Activated CD8-positive, alpha-beta memory T cell treated with anti-CD3 and anti-CD28 coated beads for 1 hour (primary cell): ENCODE measurements at regions not wholly inside any gene's neighbourhood (a gene's known extent, or its start where the extent isn't known, plus 50 kb on each side); places are given as distances from the start of the nearest gene placed in this dataset.

ENCODE experiments used
- DNase-seq, 2 donors: peaks; one replicate each; pipeline ENCODE4 v3.0.0-alpha.2; 2020; ENCODE audit warnings: low read depth in 1 of 2; ENCODE audit errors: extremely low read depth in 1 of 2

GRCh38 chr3:66672830-66673229 is 172.0 kb upstream of the LRIG1 start:
- DNase-seq: no peak

DNA sequence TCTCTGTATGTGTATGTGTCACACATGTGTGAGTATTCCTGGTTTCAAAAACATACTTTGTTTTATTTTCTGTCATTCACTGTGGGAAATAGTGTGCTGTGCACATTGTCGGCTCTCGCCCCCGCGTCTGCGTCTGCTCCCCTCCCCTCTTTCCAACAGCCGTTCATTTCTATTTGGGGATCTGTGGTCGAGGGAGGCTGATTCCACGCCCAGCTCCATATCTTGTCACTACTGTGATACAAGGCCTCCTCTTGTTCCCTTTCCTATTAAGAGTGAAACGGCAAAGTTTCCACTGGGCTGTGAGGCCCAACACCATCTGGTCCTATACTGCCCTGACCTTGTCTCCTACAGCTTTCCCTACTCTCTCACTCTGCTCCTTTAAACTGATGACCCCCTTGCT is 172.5 kb upstream of the LRIG1 start:
- no peak for DNase-seq

DNA sequence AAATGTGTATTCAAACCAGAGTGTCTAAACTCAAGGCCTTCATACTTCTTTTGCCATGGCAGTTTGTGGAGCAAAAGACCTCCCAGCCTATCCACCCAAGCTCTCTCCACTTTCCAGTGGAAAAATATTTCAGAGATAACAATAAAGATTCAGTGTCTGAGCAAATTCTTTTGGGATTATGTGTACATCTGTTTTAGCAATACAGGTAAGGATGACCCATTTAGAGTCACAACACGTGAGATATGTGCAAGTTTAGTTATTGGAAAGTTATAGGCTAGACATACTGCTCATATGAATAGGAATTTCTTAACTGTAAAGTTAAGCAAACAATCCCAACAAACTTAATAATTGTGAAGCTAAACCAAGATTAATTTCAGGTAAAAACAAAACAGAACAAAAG is 174.5 kb upstream of the LRIG1 start:
- DNase-seq: no peak

GRCh38 chr3:66692042-66692765 is 191.4 kb upstream of the LRIG1 start:
- DNase-seq: no peak

GRCh38 chr3:66692766-66693150 is 191.9 kb upstream of the LRIG1 start:
- no peak for DNase-seq

DNA sequence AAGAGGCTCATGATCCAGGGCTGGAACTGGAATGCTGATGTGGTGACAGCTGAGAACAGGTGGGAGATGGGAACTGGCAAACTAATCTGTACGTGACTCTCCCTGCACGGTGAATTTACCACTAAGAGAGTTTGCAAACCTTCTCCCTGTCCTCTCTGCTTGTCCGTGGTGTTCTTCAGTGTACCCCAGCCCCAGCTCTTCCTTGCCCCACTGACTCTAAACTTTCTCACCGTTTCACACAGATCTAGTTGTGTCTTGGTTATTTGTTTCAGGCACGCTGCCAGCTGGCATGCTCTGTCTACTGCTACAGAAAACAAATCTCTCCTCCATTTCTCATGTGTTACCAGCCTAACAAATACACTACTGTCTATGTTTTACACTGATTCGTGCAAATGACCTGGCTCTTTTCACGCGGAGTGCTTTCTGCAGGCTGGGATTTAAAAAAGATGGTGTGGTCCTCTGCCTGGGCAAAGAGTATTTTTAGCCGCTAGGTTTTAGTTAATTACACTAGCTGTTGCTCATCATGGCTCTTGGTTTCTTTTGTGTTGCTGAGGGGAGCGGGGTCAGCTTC is 192.7 kb upstream of the LRIG1 start:
- no peak for DNase-seq

GRCh38 chr3:66702126-66702525 is 201.3 kb upstream of the LRIG1 start:
- no peak for DNase-seq

DNA sequence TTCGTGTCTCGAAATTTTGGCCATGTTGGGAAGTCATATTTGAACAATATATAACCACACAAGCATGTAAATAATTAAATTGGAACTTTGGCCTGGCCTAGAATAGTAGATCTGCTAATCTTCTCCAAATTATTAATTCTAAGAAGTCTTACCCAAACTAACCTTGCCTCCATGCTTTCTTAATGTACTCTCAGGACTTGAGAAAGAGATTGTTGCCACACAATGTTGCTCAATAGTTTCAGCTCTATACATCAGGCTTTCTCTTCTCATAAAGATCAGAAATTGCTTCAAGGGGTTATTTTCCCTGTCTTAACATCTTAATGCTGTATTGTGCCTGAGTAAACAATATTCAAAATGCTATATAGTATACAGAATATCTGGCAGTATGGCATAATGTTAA is 202.7 kb upstream of the LRIG1 start:
- DNase-seq: no peak

GRCh38 chr3:66705076-66705475 is 204.3 kb upstream of the LRIG1 start:
- DNase-seq: no peak

DNA sequence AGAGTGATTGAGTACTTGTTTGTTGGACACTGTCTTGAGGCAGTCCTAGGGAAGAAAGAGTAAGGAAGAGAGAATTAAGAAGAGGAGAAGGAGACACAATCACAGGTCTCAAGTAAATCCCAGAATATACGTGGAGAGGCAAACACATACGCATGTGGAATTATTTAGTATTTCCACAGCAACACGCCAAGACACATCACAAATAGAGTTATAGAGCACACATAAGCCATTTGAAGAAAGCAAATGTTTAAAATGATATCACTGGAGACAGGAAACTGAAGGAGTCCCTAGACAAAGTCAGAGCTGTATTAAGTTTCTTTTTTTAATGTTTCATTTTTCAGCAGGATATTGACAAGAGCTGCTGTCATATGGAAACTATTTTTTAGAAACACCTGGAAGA is 206.1 kb upstream of the LRIG1 start:
- no peak for DNase-seq

DNA sequence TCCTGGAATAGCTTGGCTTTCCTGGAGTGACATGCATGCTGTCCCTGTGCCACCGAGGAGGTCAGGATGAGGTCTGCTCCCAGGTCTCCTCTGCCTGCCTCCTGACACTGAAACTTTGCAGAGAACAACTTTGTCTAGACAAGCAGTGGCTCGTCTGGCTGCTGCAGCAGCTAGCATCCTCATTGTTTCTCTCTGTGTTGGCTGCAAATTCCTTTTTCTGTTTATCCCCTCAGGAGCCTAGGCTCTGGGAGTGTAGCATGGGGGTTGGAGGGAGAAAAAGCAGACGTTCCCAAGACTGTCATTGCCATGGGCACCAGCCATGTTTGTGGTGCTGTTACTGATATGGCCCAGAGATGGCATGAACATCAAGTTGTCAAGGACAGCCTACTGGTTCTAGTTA is 208.7 kb upstream of the LRIG1 start:
- no peak for DNase-seq

DNA sequence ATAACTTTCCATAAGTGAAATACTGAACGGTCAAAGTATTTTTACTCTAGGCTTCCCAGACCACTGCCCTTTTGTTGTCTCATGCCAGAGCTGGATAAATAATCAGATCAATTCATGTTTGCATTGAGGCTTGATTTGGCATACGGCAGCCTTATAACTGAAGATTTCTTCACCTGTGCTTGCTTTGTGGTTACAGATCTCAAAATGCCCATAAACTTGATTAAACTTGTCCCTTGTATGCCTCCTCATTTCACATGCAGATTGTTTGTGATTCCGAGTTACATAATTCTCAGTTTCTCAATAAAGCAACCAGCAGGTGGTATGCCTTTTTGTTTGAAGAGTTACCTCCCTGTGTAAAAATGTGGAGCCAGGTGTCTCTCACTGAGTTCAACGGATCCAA is 211.4 kb upstream of the LRIG1 start:
- no peak for DNase-seq

DNA sequence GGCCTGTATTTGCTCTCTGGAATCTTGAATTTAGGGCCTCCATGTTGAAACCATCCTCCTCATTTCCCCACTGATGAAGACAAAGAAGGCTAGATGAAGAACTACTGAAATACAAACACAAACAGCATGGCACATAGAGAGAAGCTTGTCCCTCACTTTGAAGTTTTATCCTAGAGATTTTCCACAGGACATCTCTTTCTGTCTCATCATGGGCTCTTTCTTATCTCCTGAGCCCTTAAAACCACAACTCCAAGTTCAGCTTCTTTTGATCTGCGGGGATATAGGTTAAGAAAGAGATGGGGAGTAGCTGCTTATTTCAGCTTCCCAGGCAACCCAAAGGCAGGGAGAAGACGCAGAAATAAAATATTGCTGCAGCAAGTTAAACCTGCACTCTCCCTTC is 213.1 kb upstream of the LRIG1 start:
- DNase-seq: no peak

- DNase-seq: no peak
Observed at GRCh38 chr3:66715806-66716205, 215.0 kb upstream of the LRIG1 start.

DNA sequence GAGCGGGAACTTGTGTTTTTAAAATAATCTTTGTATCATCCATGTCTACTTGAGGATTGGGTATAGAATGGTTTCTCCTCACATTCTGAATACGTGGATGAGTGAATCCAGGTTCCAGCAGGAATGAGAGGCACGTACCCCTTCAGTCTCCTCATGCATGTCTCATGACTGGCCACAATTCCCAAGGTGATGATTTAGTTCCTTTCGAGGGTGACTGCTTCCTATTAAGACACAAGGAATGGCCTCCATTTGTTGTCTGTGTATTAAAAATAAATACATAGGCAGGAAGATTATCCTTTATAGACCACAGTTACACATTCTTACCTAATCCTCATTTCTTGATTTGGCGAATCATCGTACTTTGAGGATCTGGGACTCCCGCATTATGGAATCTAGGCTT is 217.0 kb upstream of the LRIG1 start:
- DNase-seq: no peak

DNA sequence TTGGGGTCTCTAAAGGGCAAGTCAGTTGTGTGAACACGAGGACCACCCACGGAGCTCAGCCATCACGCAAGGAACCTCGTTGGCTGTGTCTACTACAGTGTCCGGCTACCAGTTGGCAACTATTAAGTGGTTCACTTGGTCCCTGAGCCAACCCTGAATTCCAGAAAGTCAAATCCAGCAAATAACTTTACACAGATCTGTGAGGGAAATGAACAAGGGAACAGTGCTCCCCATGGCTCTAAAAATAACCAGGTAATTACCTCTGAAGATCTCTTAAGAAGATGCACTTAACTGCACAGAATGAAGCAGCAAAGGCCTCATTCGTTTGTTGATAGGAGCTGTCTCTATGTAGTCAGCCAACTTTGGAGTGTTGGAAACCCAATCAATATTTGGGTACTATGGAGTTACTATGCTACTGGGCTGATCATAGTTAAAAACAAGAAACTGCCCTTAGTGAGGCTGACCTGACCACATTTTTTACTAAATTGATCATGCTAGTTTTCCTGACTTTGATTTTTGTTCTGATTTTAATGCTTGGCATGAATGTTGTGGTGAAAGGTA is 219.1 kb upstream of the LRIG1 start:
- DNase-seq: no peak

DNA sequence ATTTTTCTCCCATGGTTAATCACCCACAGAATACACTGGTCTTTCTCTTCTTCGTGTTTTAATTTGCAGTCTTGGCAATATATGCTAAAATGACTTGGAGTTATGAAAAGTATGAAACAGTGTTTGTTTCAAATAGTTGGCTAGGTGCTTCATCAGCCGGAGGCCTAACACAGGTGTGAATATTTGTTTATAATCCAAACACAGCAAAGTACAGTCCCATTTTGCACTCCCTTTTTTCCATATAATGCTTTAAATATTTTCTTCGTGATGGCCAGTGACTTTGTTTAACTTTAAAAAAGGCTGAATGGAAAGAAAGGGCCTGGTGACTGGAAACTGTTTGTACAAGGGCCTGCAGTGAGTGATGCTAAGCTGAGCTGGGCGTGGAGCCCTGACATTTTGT is 219.7 kb upstream of the LRIG1 start:
- DNase-seq: no peak

GRCh38 chr3:66722675-66723074 is 221.9 kb upstream of the LRIG1 start:
- no peak for DNase-seq

- DNase-seq: no peak
Observed at GRCh38 chr3:66723231-66723630, 222.4 kb upstream of the LRIG1 start.

DNA sequence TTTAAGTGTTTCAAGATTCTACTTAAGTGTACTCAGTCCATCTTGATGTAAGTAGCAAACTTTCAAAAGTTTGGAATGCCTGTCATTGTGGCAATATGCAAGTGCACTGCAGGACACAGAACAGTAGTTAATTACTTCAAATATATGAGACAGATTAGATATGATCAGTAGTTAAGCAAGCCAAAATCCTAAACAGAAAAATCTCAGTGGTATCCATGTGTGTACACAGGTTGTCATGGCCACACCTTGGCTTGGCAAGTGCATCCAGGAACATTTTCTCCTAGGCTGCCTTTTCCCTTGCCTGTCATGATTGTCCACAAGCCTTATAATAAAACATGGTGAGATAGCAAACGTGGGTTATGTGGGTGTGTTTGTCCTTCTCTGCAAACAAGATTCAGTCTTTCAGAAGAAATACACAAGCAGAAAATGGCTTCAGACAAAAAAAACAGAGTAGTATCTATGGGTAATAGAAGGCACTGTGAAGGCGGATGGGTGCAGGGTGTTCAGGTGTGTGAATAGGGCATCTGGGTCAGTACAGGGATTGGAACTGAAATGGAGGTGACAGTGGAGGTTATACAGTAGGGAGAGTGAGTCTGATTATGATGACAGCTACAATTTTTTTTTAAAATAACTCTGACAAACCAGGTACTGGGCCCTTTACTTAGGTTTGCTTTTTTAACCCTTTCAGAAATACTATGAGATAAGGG is 229.0 kb upstream of the LRIG1 start:
- DNase-seq: no peak

DNA sequence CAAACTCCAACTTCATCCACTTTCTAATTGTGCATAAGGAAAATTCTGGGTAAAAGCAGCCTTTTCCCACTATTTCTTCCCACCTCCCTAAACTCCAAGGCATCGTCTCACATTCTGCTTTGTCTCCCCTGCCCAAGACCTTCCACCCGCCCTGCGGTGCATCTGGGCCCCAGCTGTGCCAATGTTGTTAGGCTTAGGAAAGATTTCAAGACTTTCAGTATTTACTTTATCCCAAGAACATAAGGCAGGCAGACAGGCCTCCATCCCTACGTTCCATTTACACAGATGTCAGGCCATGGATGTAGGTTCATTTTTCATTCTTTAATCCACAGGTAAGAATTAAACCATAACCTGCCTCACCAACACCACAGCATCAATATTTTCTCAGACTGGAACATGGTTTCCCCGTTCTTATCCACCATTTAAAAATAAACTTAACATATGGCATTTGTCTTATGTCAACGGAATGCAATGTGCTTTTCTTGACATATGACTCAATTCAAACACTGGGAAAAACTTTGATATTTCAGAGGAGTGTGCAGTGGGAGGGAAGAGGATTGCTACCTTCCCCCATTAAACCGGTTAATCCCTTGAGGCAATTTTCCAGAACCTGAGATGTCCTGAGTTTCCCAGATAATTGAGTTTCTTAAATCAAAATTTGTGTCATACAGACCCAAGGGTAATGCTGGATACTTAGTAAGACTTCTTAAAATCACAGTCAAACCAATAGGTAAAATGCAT is 238.0 kb upstream of the LRIG1 start:
- DNase-seq: no peak
